Thymus (tissue), 11 donors: ENCODE measurements at regions not wholly inside any gene's neighbourhood (a gene's known extent, or its start where the extent isn't known, plus 50 kb on each side); places are given as distances from the start of the nearest gene placed in this dataset.

Experiments
- DNase-seq, 9 donors: peaks; one replicate each; pipeline ENCODE4 v3.0.0-alpha.2; 2013; ENCODE audit warnings: low spot score in 9 of 9, low read depth in 6 of 9, missing footprints in 1 of 9
- H3K27ac ChIP-seq, 2 donors: one replicate each; pipeline ENCODE4 v1.5.1; 2013; ENCODE audit warnings: control low read depth in 1 of 2, low read depth in 1 of 2, low read length in 1 of 2, mild to moderate bottlenecking in 1 of 2, moderate library complexity in 1 of 2
- H3K27me3 ChIP-seq, 2 donors: one replicate each; pipeline ENCODE4 v1.5.1; 2013; ENCODE audit warnings: low read length in 1 of 2; ENCODE audit not compliant: control insufficient read depth in 2 of 2, insufficient read depth in 1 of 2
- H3K36me3 ChIP-seq, 2 donors: one replicate each; pipeline ENCODE4 v1.5.1; 2013; ENCODE audit warnings: low read length in 1 of 2, mild to moderate bottlenecking in 1 of 2, moderate library complexity in 1 of 2; ENCODE audit not compliant: control insufficient read depth in 2 of 2, insufficient read depth in 2 of 2
- H3K4me1 ChIP-seq, 2 donors: one replicate each; pipeline ENCODE4 v1.5.1; 2013; ENCODE audit warnings: low read length in 2 of 2; ENCODE audit not compliant: control insufficient read depth in 2 of 2, insufficient read depth in 2 of 2
- H3K4me3 ChIP-seq, 2 donors: one replicate each; pipeline ENCODE4 v1.5.1; 2013; ENCODE audit warnings: low read length in 2 of 2, control low read depth in 1 of 2, mild to moderate bottlenecking in 1 of 2
- H3K9me3 ChIP-seq, 2 donors: one replicate each; pipeline ENCODE4 v1.5.1; 2013; ENCODE audit warnings: low read length in 1 of 2, mild to moderate bottlenecking in 1 of 2; ENCODE audit not compliant: control insufficient read depth in 2 of 2, insufficient read depth in 1 of 2
- WGBS: extraction: QIAGEN DNeasy Blood & Tissue Kit; methylation state at CpG from one replicate; pipeline ENCODE4 v1.1.7; 2013; 5-methylcytosine and 5-hydroxymethylcytosine counted together
- donor health status: healthy.

GRCh38 chr6:126914801-126915200, 203.7 kb upstream of the RSPO3 start:
- Histone ChIP-seq H3K36me3 (no peaks in the 10 kb centered on the region), H3K4me3 (no peak overlapping the region), H3K4me1 (no peaks in the 10 kb centered on the region), H3K9me3 (no peaks in the 10 kb centered on the region), H3K27me3 (no peaks in the 10 kb centered on the region), H3K27ac (no peak overlapping the region)
- DNase-seq = no peak

GRCh38 chr6:126919947-126920346, 198.5 kb upstream of the RSPO3 start:
- Histone ChIP-seq H3K27ac (no peak overlapping the region), H3K36me3 (no peaks in the 10 kb centered on the region), H3K4me3 (no peak overlapping the region), H3K9me3 (no peaks in the 10 kb centered on the region), H3K4me1 (no peaks in the 10 kb centered on the region), H3K27me3 (no peaks in the 10 kb centered on the region)
- 84% methylated on average over 1 of the region's 1 CpG for WGBS
- DNase-seq = no peak

GRCh38 chr6:126923807-126924206, 194.7 kb upstream of the RSPO3 start:
- WGBS = 84% methylated on average over 2 of the region's 2 CpGs
- H3K27ac ChIP-seq = no peak overlapping the region

GRCh38 chr6:126926926-126927325, 191.5 kb upstream of the RSPO3 start:
- H3K27ac ChIP-seq = no peak overlapping the region
- WGBS = 78% methylated on average over 3 of the region's 3 CpGs
- no peaks in the 10 kb centered on the region for H3K4me1 ChIP-seq
- no peak overlapping the region for H3K4me3 ChIP-seq
- no peaks in the 10 kb centered on the region for H3K36me3 ChIP-seq
- DNase-seq = no peak
- H3K27me3 ChIP-seq = no peaks in the 10 kb centered on the region
- H3K9me3 ChIP-seq = no peaks in the 10 kb centered on the region

More at GRCh38 chr6:126923807-126924206, 194.7 kb upstream of the RSPO3 start:
- Histone ChIP-seq H3K27me3 (no peaks in the 10 kb centered on the region), H3K4me3 (no peak overlapping the region), H3K36me3 (no peaks in the 10 kb centered on the region), H3K4me1 (no peaks in the 10 kb centered on the region), H3K9me3 (no peaks in the 10 kb centered on the region)
- no peak for DNase-seq

GRCh38 chr6:126927841-126928240, 190.6 kb upstream of the RSPO3 start:
- no peak for DNase-seq
- H3K36me3 ChIP-seq = no peaks in the 10 kb centered on the region
- 85% methylated on average over 4 of the region's 4 CpGs for WGBS
- no peaks in the 10 kb centered on the region for H3K9me3 ChIP-seq
- H3K4me1 ChIP-seq = no peaks in the 10 kb centered on the region
- no peak overlapping the region for H3K4me3 ChIP-seq
- no peaks in the 10 kb centered on the region for H3K27me3 ChIP-seq
- no peak overlapping the region for H3K27ac ChIP-seq

GRCh38 chr6:126937426-126937825, 181.0 kb upstream of the RSPO3 start:
- H3K4me1 ChIP-seq = no peaks in the 10 kb centered on the region
- H3K9me3 ChIP-seq = no peaks in the 10 kb centered on the region
- H3K27me3 ChIP-seq = no peaks in the 10 kb centered on the region
- H3K36me3 ChIP-seq = no peaks in the 10 kb centered on the region
- no peak overlapping the region for H3K4me3 ChIP-seq
- no peak for DNase-seq
- no peak overlapping the region for H3K27ac ChIP-seq

- Histone ChIP-seq H3K27me3 (no peaks in the 10 kb centered on the region), H3K9me3 (no peaks in the 10 kb centered on the region), H3K4me1 (no peaks in the 10 kb centered on the region), H3K27ac (no peak overlapping the region), H3K36me3 (no peaks in the 10 kb centered on the region), H3K4me3 (no peak overlapping the region)
- no peak for DNase-seq
- WGBS = 92% methylated on average over 3 of the region's 3 CpGs
These were observed 178.7 kb upstream of the RSPO3 start for GRCh38 chr6:126939784-126940183.

- no peak for DNase-seq
- 96% methylated on average over 1 of the region's 1 CpG for WGBS
- H3K4me1 ChIP-seq = no peaks in the 10 kb centered on the region
- no peak overlapping the region for H3K4me3 ChIP-seq
- H3K27ac ChIP-seq = no peak overlapping the region
- H3K36me3 ChIP-seq = no peaks in the 10 kb centered on the region
- no peaks in the 10 kb centered on the region for H3K27me3 ChIP-seq
- no peaks in the 10 kb centered on the region for H3K9me3 ChIP-seq
These were observed 176.7 kb upstream of the RSPO3 start for GRCh38 chr6:126941751-126942150.

GRCh38 chr6:126944512-126944911, 174.0 kb upstream of the RSPO3 start:
- Histone ChIP-seq H3K36me3 (no peaks in the 10 kb centered on the region), H3K4me3 (no peak overlapping the region), H3K9me3 (no peaks in the 10 kb centered on the region), H3K4me1 (no peaks in the 10 kb centered on the region), H3K27ac (no peak overlapping the region), H3K27me3 (no peaks in the 10 kb centered on the region)
- no peak for DNase-seq
- 81% methylated on average over 5 of the region's 5 CpGs for WGBS

- no peaks in the 10 kb centered on the region for H3K4me1 ChIP-seq
- no peak for DNase-seq
- WGBS = 88% methylated on average over 4 of the region's 4 CpGs
These were observed 173.3 kb upstream of the RSPO3 start for GRCh38 chr6:126945150-126945685.

More at GRCh38 chr6:126945150-126945685, 173.3 kb upstream of the RSPO3 start:
- Histone ChIP-seq H3K9me3 (no peaks in the 10 kb centered on the region), H3K27me3 (no peaks in the 10 kb centered on the region), H3K36me3 (no peaks in the 10 kb centered on the region), H3K4me3 (no peak overlapping the region), H3K27ac (no peak overlapping the region)
